Fibroblast of the aortic adventitia (primary cell): ENCODE measurements at regions not wholly inside any gene's neighbourhood (a gene's known extent, or its start where the extent isn't known, plus 50 kb on each side); places are given as distances from the start of the nearest gene placed in this dataset.
A peak's percentile ranks its signal among the peaks of the same experiment; 100 is the strongest.
"Not testable (repeated sequence)": the region's sequence is repeated elsewhere in the genome, so short reads cannot be mapped to it uniquely, and the experiment has no call there.

Experiments
- DNase-seq: peaks from one replicate; pipeline ENCODE4 v3.0.0-alpha.2; 2010; ENCODE audit warnings: low read depth
- H3K4me3 ChIP-seq: 2 replicates; pipeline ENCODE4 v1.5.1; 2011; ENCODE audit warnings: low read depth, mild to moderate bottlenecking, control low read depth, low read length, moderate library complexity
- CTCF ChIP-seq: IDR thresholded peaks from 2 replicates; pipeline ENCODE4 v1.5.1; 2011; ENCODE audit warnings: mild to moderate bottlenecking, low read length, control low read depth, inconsistent platforms; ENCODE audit not compliant: insufficient read depth

GRCh38 chrX:54641530-54641929 lies 111.5 kb downstream of the GNL3L start:
- no peak for DNase-seq

GRCh38 chrX:54647607-54648006 lies 117.6 kb downstream of the GNL3L start:
- DNase-seq = not testable (repeated sequence)

More at GRCh38 chrX:54641530-54641929, 111.5 kb downstream of the GNL3L start:
- no peak for TF ChIP-seq CTCF
- no peak overlapping the region for H3K4me3 ChIP-seq

GRCh38 chrX:54659547-54659946 lies 129.5 kb downstream of the GNL3L start:
- H3K4me3 ChIP-seq = no peak overlapping the region
- no peak for DNase-seq
- TF ChIP-seq CTCF = no peak

More at GRCh38 chrX:54647607-54648006, 117.6 kb downstream of the GNL3L start:
- H3K4me3 ChIP-seq = not testable (repeated sequence)

- no peak for DNase-seq
- no peak for TF ChIP-seq CTCF
- no peak overlapping the region for H3K4me3 ChIP-seq
Observed at GRCh38 chrX:54675762-54676161, 122.3 kb downstream of the ITIH6 start.

GRCh38 chrX:54695231-54695630 lies 102.8 kb downstream of the ITIH6 start:
- DNase-seq = peak; percentile 45
- TF ChIP-seq CTCF = peak; percentile 31
- H3K4me3 ChIP-seq = no peak overlapping the region

- TF ChIP-seq CTCF = no peak
- DNase-seq = no peak
- H3K4me3 ChIP-seq = no peak overlapping the region
Observed at GRCh38 chrX:54695816-54696487, 102.1 kb downstream of the ITIH6 start.
